ENCODE measurements at regions not wholly inside any gene's neighbourhood (a gene's known extent, or its start where the extent isn't known, plus 50 kb on each side); places are given as distances from the start of the nearest gene placed in this dataset.

DNA sequence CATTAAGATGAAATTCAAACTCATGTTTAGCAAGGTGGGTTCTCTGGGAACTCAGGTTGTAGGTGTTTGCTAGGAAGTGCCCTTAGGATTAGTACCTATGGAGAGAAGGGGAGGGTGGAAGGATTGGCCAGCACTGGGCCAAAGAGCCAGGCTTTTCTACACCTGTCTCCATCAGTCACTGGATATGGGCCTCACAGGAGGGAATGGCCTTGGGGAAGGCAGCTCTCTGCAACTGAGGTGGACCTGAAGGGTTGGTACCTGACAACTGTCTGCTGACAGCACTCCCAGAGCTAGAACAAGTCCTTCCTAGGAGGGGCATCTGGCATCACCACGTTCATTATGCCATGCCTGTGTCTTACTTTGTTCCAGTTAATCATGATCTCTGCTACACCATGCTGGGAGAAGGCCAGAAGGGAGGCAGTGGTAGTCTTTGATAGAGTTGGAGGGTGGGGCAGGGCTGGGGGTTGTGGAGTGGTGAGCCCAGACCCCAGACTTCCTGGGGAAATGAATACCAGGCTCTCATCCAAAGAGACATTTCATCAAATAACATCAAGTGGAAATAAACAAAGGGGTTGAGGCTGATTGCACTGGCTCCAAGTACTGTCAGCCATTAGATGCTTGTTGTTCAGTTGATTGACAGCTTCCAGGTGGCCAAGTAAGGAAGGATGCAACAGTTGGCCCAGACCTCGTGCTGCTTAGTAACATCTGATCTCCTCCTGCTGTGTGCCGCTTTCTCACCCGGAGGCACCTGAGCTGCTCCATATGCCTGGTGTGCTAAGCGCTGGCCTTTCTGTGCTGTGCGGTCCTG, 70.6 kb upstream of the PIK3CG start:
- no peak overlapping the region for H3K4me3 ChIP-seq (ENCODE audit: control extremely low read depth in 1 of 5, extremely low read depth in 1 of 5, insufficient read depth in 1 of 5, low read depth in 2 of 5, low read length in 4 of 5)
- intact Hi-C loops (cut with micrococcal nuclease), result loop anchor here (5.0 to 10.0 kb wide), 2 partner anchors 250 to 1083 kb away; partner anchors contain the start of gene PRKAR2B
- H3K27ac Mint-ChIP-seq, result no peak overlapping the region
- no peak overlapping the region for H2AFZ ChIP-seq (ENCODE audit: insufficient read depth, low read depth, low read length, poor library complexity, severe bottlenecking)
- H3K79me2 ChIP-seq (ENCODE audit: control insufficient read depth, insufficient read depth, low read length), result no peaks in the 10 kb centered on the region
- H3K9me3 Mint-ChIP-seq (ENCODE audit: insufficient read depth), result peaks cover 2% of the 10 kb centered on the region
- no peaks in the 10 kb centered on the region for H3K36me3 ChIP-seq (replicated peaks in 1 of 2; ENCODE audit: control extremely low read depth in 1 of 2, control insufficient read depth in 1 of 2, extremely low read depth in 1 of 2, insufficient read depth in 2 of 2, low read length in 1 of 2)
- no peaks in the 10 kb centered on the region for H3K27me3 ChIP-seq (replicated peaks in 1 of 4; ENCODE audit: control extremely low read depth in 1 of 4, control insufficient read depth in 3 of 4, insufficient read depth in 4 of 4, low read length in 3 of 4)
- no peaks in the 10 kb centered on the region for H3K4me1 ChIP-seq (ENCODE audit: control insufficient read depth in 2 of 2, insufficient read depth in 2 of 2, low read length in 2 of 2)
- no peak for TF ChIP-seq EZH2 (IDR thresholded peaks at IDR 0.05; ENCODE audit: borderline replicate concordance, insufficient read depth, low read depth, low read length, poor library complexity, severe bottlenecking)
- TF ChIP-seq, protein P1, sequence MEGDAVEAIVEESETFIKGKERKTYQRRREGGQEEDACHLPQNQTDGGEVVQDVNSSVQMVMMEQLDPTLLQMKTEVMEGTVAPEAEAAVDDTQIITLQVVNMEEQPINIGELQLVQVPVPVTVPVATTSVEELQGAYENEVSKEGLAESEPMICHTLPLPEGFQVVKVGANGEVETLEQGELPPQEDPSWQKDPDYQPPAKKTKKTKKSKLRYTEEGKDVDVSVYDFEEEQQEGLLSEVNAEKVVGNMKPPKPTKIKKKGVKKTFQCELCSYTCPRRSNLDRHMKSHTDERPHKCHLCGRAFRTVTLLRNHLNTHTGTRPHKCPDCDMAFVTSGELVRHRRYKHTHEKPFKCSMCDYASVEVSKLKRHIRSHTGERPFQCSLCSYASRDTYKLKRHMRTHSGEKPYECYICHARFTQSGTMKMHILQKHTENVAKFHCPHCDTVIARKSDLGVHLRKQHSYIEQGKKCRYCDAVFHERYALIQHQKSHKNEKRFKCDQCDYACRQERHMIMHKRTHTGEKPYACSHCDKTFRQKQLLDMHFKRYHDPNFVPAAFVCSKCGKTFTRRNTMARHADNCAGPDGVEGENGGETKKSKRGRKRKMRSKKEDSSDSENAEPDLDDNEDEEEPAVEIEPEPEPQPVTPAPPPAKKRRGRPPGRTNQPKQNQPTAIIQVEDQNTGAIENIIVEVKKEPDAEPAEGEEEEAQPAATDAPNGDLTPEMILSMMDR (IDR thresholded peaks at IDR 0.05), result no peak
- 72% methylated on average over 6 of the region's 6 CpGs for WGBS (ENCODE audit: insufficient coverage)
- no peak overlapping the region for H3K4me3 Mint-ChIP-seq
- H3K27me3 Mint-ChIP-seq, result no peaks in the 10 kb centered on the region
- no peaks in the 10 kb centered on the region for H3K4me1 Mint-ChIP-seq
- POLR2A ChIA-PET, result no interaction called here
- H3K9me3 ChIP-seq (ENCODE audit: control extremely low read depth in 1 of 3, control insufficient read depth in 2 of 3, insufficient read depth in 1 of 3, low read length in 2 of 3), result peaks cover 0 to 10% (median 4%) of the 10 kb centered on the region in 3 donors
- H3K4me2 ChIP-seq (replicated peaks; ENCODE audit: low read depth, low read length, poor library complexity, severe bottlenecking), result no peak overlapping the region
- CTCF ChIA-PET, result interaction anchor here (1.1 to 9.0 kb wide), 6 partner anchors 10 to 355 kb away, joined by 3 to 241 read pairs (median 4); no protein-coding TSS in a partner anchor
- H3K27ac ChIP-seq (ENCODE audit: low read length in 2 of 2), result no peak overlapping the region
- no peak for DNase-seq
- no peak overlapping the region for H3K9ac ChIP-seq (ENCODE audit: low read length)
- H4K20me1 ChIP-seq (ENCODE audit: control insufficient read depth, insufficient read depth, low read length, poor library complexity, severe bottlenecking), result no peaks in the 10 kb centered on the region
- no peak for ATAC-seq (ENCODE audit: low read depth)
